WTC11 (cell line): ENCODE measurements at regions not wholly inside any gene's neighbourhood (a gene's known extent, or its start where the extent isn't known, plus 50 kb on each side); places are given as distances from the start of the nearest gene placed in this dataset.

Source experiments
- ATAC-seq: fragments of 200-7000 bp; cut with Tn5 transposase; 2 replicates; pipeline ENCODE4 v1.10.0; 2021; ENCODE audit warnings: mild to moderate bottlenecking, moderate library complexity
- CTCF ChIA-PET: fragments of 300-600 bp; sonication (Branson Sonifier 250); formaldehyde crosslinking; loops from one replicate; lab custom pipeline; 2021; ENCODE audit warnings: antibody characterized with exemption; lab: Charles Lee
- POLR2A ChIA-PET: fragments of 350-600 bp; sonication (Branson Sonifier 250); formaldehyde crosslinking; loops from one replicate; lab custom pipeline; 2021; ENCODE audit warnings: antibody characterized with exemption; lab: Charles Lee
- DNase-seq: peaks from one replicate; pipeline ENCODE4 v3.0.0; 2021; ENCODE audit warnings: low spot score
- H3K27ac Mint-ChIP-seq: 2 replicates; pipeline ENCODE4 v1.8.0; 2021; ENCODE audit warnings: mixed read lengths
- H3K27me3 Mint-ChIP-seq: 2 replicates; pipeline ENCODE4 v1.8.0; 2021; ENCODE audit warnings: low read depth, mild to moderate bottlenecking, moderate library complexity, mixed read lengths
- H3K36me3 Mint-ChIP-seq: 2 replicates; pipeline ENCODE4 v1.8.0; 2021; ENCODE audit warnings: mixed read lengths
- H3K4me1 Mint-ChIP-seq: 2 replicates; pipeline ENCODE4 v1.8.0; 2022; ENCODE audit warnings: mixed read lengths
- H3K4me3 Mint-ChIP-seq: 2 replicates; pipeline ENCODE4 v1.8.0; 2021; ENCODE audit warnings: mild to moderate bottlenecking, moderate library complexity, mixed read lengths
- H3K9me3 Mint-ChIP-seq: 2 replicates; pipeline ENCODE4 v1.8.0; 2021; ENCODE audit warnings: mixed read lengths
- CREB1 ChIP-seq: sonication (generic); formaldehyde crosslinking; IDR thresholded peaks from 2 replicates; pipeline ENCODE4 v1.8.0; 2023; ENCODE audit warnings: mild to moderate bottlenecking, missing genetic modification reagents
- E2F1 ChIP-seq: sonication (generic); formaldehyde crosslinking; IDR thresholded peaks from 2 replicates; pipeline ENCODE4 v1.8.0; 2022; ENCODE audit warnings: mild to moderate bottlenecking, missing genetic modification reagents
- EMX1 ChIP-seq: fragments of 250-450 bp; sonication (Bioruptor Pico); IDR thresholded peaks from 2 replicates; pipeline ENCODE4 v1.8.0; 2021; ENCODE audit warnings: mild to moderate bottlenecking
- ETV6 ChIP-seq: sonication (generic); formaldehyde crosslinking; IDR thresholded peaks from 2 replicates; pipeline ENCODE4 v1.8.1; 2022; ENCODE audit warnings: mild to moderate bottlenecking, missing genetic modification reagents
- FOXK1 ChIP-seq: sonication (generic); formaldehyde crosslinking; IDR thresholded peaks from 2 replicates; pipeline ENCODE4 v1.8.0; 2022; ENCODE audit warnings: mild to moderate bottlenecking, moderate library complexity, missing genetic modification reagents
- FOXP4 ChIP-seq: sonication (generic); formaldehyde crosslinking; IDR thresholded peaks from 2 replicates; pipeline ENCODE4 v1.8.0; 2022; ENCODE audit warnings: mild to moderate bottlenecking, missing genetic modification reagents
- GRHL2 ChIP-seq: fragments of 250-450 bp; sonication (Bioruptor Pico); IDR thresholded peaks from 2 replicates; pipeline ENCODE4 v1.8.0; 2022; ENCODE audit warnings: mild to moderate bottlenecking, moderate library complexity; ENCODE audit not compliant: insufficient replicate concordance, severe bottlenecking
- GTF2I ChIP-seq: fragments of 250-450 bp; sonication (Bioruptor Pico); conservative IDR thresholded peaks from 2 replicates; pipeline ENCODE4 v1.4.0; 2021; ENCODE audit warnings: mild to moderate bottlenecking
- HMGA2 ChIP-seq: fragments of 250-450 bp; sonication (Bioruptor Pico); IDR thresholded peaks from 2 replicates; pipeline ENCODE4 v1.4.0; 2021; ENCODE audit warnings: mild to moderate bottlenecking, moderate library complexity
- HMGXB4 ChIP-seq: sonication (generic); formaldehyde crosslinking; IDR thresholded peaks from 2 replicates; pipeline ENCODE4 v1.8.1; 2023; ENCODE audit warnings: mild to moderate bottlenecking, moderate library complexity, missing genetic modification reagents
- IRF2 ChIP-seq: sonication (generic); formaldehyde crosslinking; IDR thresholded peaks from 2 replicates; pipeline ENCODE4 v1.8.0; 2022; ENCODE audit warnings: low read depth, missing genetic modification reagents, borderline replicate concordance
- JAZF1 ChIP-seq: fragments of 250-450 bp; sonication (Bioruptor Pico); IDR thresholded peaks from 2 replicates; pipeline ENCODE4 v1.9.0; 2021; ENCODE audit warnings: moderate library complexity, mild to moderate bottlenecking, inconsistent platforms
- MYBL2 ChIP-seq: sonication (generic); formaldehyde crosslinking; IDR thresholded peaks from 2 replicates; pipeline ENCODE4 v1.8.1; 2023; ENCODE audit warnings: mild to moderate bottlenecking, moderate library complexity, missing genetic modification reagents
- NFE2L1 ChIP-seq: sonication (generic); formaldehyde crosslinking; IDR thresholded peaks from 2 replicates; pipeline ENCODE4 v1.8.1; 2023; ENCODE audit warnings: missing genetic modification reagents
- TEAD1 ChIP-seq: sonication (generic); formaldehyde crosslinking; IDR thresholded peaks from 2 replicates; pipeline ENCODE4 v1.8.0; 2022; ENCODE audit warnings: mild to moderate bottlenecking, missing genetic modification reagents
- USF1 ChIP-seq: sonication (generic); formaldehyde crosslinking; IDR thresholded peaks from 2 replicates; pipeline ENCODE4 v1.8.0; 2022; ENCODE audit warnings: mild to moderate bottlenecking, missing genetic modification reagents
- USF2 ChIP-seq: sonication (generic); formaldehyde crosslinking; IDR thresholded peaks from 2 replicates; pipeline ENCODE4 v1.8.1; 2023; ENCODE audit warnings: mild to moderate bottlenecking, missing genetic modification reagents, moderate library complexity
- ZBTB43 ChIP-seq: sonication (generic); formaldehyde crosslinking; IDR thresholded peaks from 2 replicates; pipeline ENCODE4 v1.8.1; 2023; ENCODE audit warnings: mild to moderate bottlenecking, missing genetic modification reagents
- ZNF263 ChIP-seq: sonication (generic); formaldehyde crosslinking; IDR thresholded peaks from 2 replicates; pipeline ENCODE4 v1.8.1; 2022; ENCODE audit warnings: low read depth, mild to moderate bottlenecking, moderate library complexity, missing genetic modification reagents

GRCh38 chr11:10629411-10630002 is 61.0 kb upstream of the LYVE1 start:
- Mint-ChIP-seq H3K27ac (no peak overlapping the region), H3K36me3 (no peaks in the 10 kb centered on the region), H3K27me3 (no peaks in the 10 kb centered on the region), H3K4me1 (peaks cover 9% of the 10 kb centered on the region; the same call in 1 of the 2 replicates), H3K9me3 (no peaks in the 10 kb centered on the region), H3K4me3 (no peak overlapping the region)
- ATAC-seq (no peak), DNase-seq (no peak)
- no peak for TF ChIP-seq CREB1 (CRISPR knock-in tag)
- TF ChIP-seq ZBTB43 = no peak
- no peak for TF ChIP-seq FOXK1
- TF ChIP-seq USF2 (CRISPR knock-in tag) = no peak
- TF ChIP-seq IRF2 (CRISPR knock-in tag) = no peak
- no peak for TF ChIP-seq GRHL2 (CRISPR knock-in tag)
- no peak for TF ChIP-seq EMX1 (CRISPR knock-in tag)
- TF ChIP-seq NFE2L1 (CRISPR knock-in tag) = no peak
- no peak for TF ChIP-seq USF1
- no peak for TF ChIP-seq JAZF1
- no peak for TF ChIP-seq MYBL2 (CRISPR knock-in tag)
- TF ChIP-seq ETV6 = no peak
- TF ChIP-seq HMGA2 (CRISPR knock-in tag) = no peak
- TF ChIP-seq FOXP4 (CRISPR knock-in tag) = no peak
- no peak for TF ChIP-seq ZNF263 (CRISPR knock-in tag)
- TF ChIP-seq E2F1 (CRISPR knock-in tag) = no peak
- TF ChIP-seq TEAD1 (CRISPR knock-in tag) = no peak
- TF ChIP-seq HMGXB4 = no peak
- TF ChIP-seq GTF2I (CRISPR knock-in tag) = no peak
- POLR2A ChIA-PET = no interaction called here
- CTCF ChIA-PET = no interaction called here
